Common myeloid progenitor, CD34-positive (primary cell): ENCODE measurements at regions not wholly inside any gene's neighbourhood (a gene's known extent, or its start where the extent isn't known, plus 50 kb on each side); places are given as distances from the start of the nearest gene placed in this dataset.

Source experiments
- CTCF ChIA-PET: fragments of 350-600 bp; sonication (Branson Sonifier 250); formaldehyde crosslinking; loops from one replicate; lab custom pipeline; 2021; ENCODE audit warnings: antibody characterized with exemption; lab: Charles Lee
- POLR2A ChIA-PET: fragments of 350-600 bp; sonication (Branson Sonifier 250); formaldehyde crosslinking; loops from one replicate; lab custom pipeline; 2021; ENCODE audit warnings: antibody characterized with exemption; lab: Charles Lee
- DNase-seq, 3 donors: peaks; one replicate each; pipeline versions ENCODE4 v3.0.0 to v3.0.0-alpha.2; 2013
- H3K27ac ChIP-seq, 2 experiments: 1 replicate in 1 of 2; 2 replicates in 1 of 2; pipeline ENCODE4 v1.7.0; 2013; ENCODE audit warnings: inconsistent platforms in 2 of 2, low read length in 2 of 2, mild to moderate bottlenecking in 2 of 2, low read depth in 1 of 2, moderate library complexity in 1 of 2; ENCODE audit not compliant: severe bottlenecking in 2 of 2, insufficient read depth in 1 of 2, poor library complexity in 1 of 2
- H3K27me3 ChIP-seq, 5 experiments: replicated peaks in 2 of 5; 1 replicate in 3 of 5; 2 replicates in 2 of 5; pipeline versions ENCODE4 v1.6.1 to v1.7.0; 2013; ENCODE audit warnings: low read length in 4 of 5, mild to moderate bottlenecking in 2 of 5, moderate library complexity in 2 of 5, inconsistent platforms in 1 of 5; ENCODE audit not compliant: insufficient read depth in 5 of 5, control insufficient read depth in 4 of 5
- H3K36me3 ChIP-seq, 4 experiments: 1 replicate in 2 of 4; 2 replicates in 2 of 4; pipeline versions ENCODE4 v1.6.1 to v1.7.0; 2013; ENCODE audit warnings: low read length in 3 of 4, control low read depth in 1 of 4, mild to moderate bottlenecking in 1 of 4; ENCODE audit not compliant: control insufficient read depth in 4 of 4, insufficient read depth in 4 of 4
- H3K4me1 ChIP-seq, 4 experiments: 1 replicate in 3 of 4; 2 replicates in 1 of 4; pipeline versions ENCODE4 v1.6.1 to v1.7.1; 2013; ENCODE audit warnings: low read length in 3 of 4, mild to moderate bottlenecking in 3 of 4, control low read depth in 1 of 4, inconsistent platforms in 1 of 4, moderate library complexity in 1 of 4; ENCODE audit not compliant: control insufficient read depth in 4 of 4, insufficient read depth in 4 of 4; ENCODE audit errors: control extremely low read depth in 1 of 4
- H3K4me3 ChIP-seq, 7 experiments: 1 replicate in 4 of 7; 2 replicates in 3 of 7; pipeline versions ENCODE4 v1.5.1 to v1.7.0; 2013; ENCODE audit warnings: mild to moderate bottlenecking in 7 of 7, low read length in 6 of 7, moderate library complexity in 6 of 7, inconsistent platforms in 2 of 7, low read depth in 2 of 7, control low read depth in 1 of 7; ENCODE audit not compliant: insufficient read depth in 4 of 7, control insufficient read depth in 1 of 7; ENCODE audit errors: extremely low read depth in 1 of 7
- H3K9me3 ChIP-seq, 5 experiments: 1 replicate in 4 of 5; 2 replicates in 1 of 5; pipeline versions ENCODE4 v1.6.1 to v1.7.1; 2013; ENCODE audit warnings: low read length in 4 of 5, mild to moderate bottlenecking in 2 of 5, inconsistent platforms in 1 of 5, low read depth in 1 of 5, moderate library complexity in 1 of 5; ENCODE audit not compliant: control insufficient read depth in 4 of 5, insufficient read depth in 2 of 5; ENCODE audit errors: control extremely low read depth in 1 of 5
- WGBS: methylation state at CpG from one replicate; pipeline ENCODE4 v1.1.5; 2013; ENCODE audit not compliant: insufficient coverage; 5-methylcytosine and 5-hydroxymethylcytosine counted together

DNA sequence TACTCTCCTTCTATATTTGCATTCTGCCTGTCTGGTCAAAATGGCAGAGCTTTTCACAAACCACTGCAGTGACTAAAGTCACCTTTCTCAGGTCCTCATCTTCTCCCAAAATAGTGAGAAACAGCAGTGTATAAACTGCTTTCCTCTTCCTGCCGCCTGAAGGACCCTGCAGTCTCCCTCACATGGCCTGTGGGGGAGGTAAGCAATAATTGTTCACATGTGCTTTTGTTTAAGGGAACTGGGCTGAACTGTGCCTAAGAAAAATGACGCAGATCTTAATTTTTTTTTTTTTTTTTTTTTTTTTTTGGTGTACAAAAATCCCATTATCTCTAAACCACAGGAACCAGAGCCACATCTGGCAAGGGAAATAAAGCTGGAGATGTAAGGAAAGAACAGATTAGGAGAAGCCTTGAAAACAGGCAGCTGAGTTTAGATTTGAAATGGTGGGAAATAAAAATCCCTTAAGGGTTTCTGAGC, 131.7 kb upstream of the VLDLR start:
- Histone ChIP-seq H3K9me3 (no peaks in the 10 kb centered on the region), H3K4me3 (no peak overlapping the region), H3K27me3 (no peaks in the 10 kb centered on the region), H3K27ac (no peak overlapping the region), H3K36me3 (no peaks in the 10 kb centered on the region), H3K4me1 (no peaks in the 10 kb centered on the region)
- ChIA-PET CTCF (no interaction called here), POLR2A (no interaction called here)
- no peak for DNase-seq
- no CpG with 5 or more reads among the region's 2 CpGs for WGBS

DNA sequence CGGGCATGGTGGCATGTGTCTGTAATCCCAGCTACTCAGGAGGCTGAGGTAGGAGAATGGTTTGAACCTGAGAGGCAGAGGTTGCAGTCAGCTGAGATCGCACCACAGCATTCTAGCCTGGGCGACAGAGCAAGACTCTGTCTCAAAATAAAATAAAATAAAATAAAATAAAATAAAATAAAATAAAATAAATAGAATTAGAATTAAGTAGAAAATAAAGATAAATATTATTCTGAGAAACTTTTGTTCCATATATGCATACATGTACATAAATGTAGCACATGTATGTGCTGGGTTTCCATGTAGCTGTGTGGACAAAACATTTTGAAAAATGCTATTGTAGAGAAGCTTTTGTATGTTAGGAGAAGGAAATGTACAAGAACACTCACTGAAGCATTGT, 129.4 kb upstream of the VLDLR start:
- no peak overlapping the region for H3K27ac ChIP-seq
- H3K4me3 ChIP-seq = no peak overlapping the region
- no peaks in the 10 kb centered on the region for H3K36me3 ChIP-seq
- no peaks in the 10 kb centered on the region for H3K9me3 ChIP-seq
- H3K4me1 ChIP-seq = no peaks in the 10 kb centered on the region
- WGBS = no CpG with 5 or more reads among the region's 3 CpGs
- H3K27me3 ChIP-seq = no peaks in the 10 kb centered on the region
- ChIA-PET POLR2A (interaction anchor here (0.6 kb wide), 1 partner anchor 122 kb away, joined by 3 read pairs; no protein-coding TSS in a partner anchor), CTCF (no interaction called here)
- DNase-seq = no peak

DNA sequence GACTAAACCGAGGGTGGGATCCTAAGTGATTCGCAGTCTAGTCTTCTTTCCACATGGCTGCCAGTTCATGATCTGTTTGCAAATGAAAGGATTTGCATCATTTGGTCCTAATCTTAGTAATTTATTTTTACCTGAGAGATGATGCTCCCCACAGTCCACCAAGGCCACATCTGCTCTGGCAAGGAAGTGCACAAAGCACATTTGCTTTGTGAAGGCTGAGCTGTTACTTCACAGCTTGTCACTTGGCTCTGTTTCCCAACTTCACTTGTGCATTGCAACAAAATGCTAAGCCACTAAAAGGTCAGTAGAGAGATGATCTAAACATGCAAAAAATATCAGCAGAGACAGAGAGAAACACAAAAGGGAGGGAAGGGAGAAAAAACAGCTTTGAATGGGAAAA, 128.5 kb upstream of the VLDLR start:
- Histone ChIP-seq H3K27ac (no peak overlapping the region), H3K36me3 (no peaks in the 10 kb centered on the region), H3K27me3 (no peaks in the 10 kb centered on the region), H3K4me1 (no peaks in the 10 kb centered on the region), H3K9me3 (no peaks in the 10 kb centered on the region), H3K4me3 (no peak overlapping the region)
- WGBS = 100% methylated on average over 2 of the region's 2 CpGs
- CTCF ChIA-PET = no interaction called here
- POLR2A ChIA-PET = no interaction called here
- no peak for DNase-seq

- H3K27ac ChIP-seq = no peak overlapping the region
- ChIA-PET CTCF (interaction anchor here (0.7 kb wide), 1 partner anchor 10 kb away, joined by 3 read pairs; no protein-coding TSS in a partner anchor), POLR2A (no interaction called here)
- no peaks in the 10 kb centered on the region for H3K27me3 ChIP-seq
- H3K4me1 ChIP-seq = no peaks in the 10 kb centered on the region
- H3K4me3 ChIP-seq = no peak overlapping the region
- no CpG with 5 or more reads among the region's 3 CpGs for WGBS
- no peaks in the 10 kb centered on the region for H3K36me3 ChIP-seq
- DNase-seq = no peak
- H3K9me3 ChIP-seq = no peaks in the 10 kb centered on the region
Measured at GRCh38 chr9:2493529-2493928, 128.1 kb upstream of the VLDLR start.

DNA sequence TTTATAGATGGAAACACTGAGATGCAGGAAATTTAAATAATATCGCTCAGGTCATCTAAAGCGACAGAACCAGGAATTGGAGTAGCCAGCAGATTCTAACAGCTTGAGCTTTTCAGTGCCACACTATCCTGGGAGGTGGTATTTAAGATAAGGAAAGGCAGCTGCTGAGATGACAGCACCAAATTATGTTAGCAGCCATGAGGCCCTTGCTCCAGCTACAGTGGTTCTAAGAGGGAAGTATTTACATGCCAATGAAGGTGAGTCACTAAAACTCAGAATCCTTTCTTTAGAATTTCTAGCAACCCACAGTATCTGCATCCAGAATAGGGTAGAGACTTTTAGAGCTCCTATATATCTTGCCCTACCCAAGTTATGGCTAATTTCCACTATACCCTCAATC, 127.0 kb upstream of the VLDLR start:
- Histone ChIP-seq H3K36me3 (no peaks in the 10 kb centered on the region), H3K4me1 (no peaks in the 10 kb centered on the region), H3K27me3 (no peaks in the 10 kb centered on the region), H3K27ac (no peak overlapping the region), H3K4me3 (no peak overlapping the region), H3K9me3 (no peaks in the 10 kb centered on the region)
- POLR2A ChIA-PET = interaction anchor here (0.6 kb wide), 1 partner anchor 340 kb away, joined by 3 read pairs; no protein-coding TSS in a partner anchor
- 100% methylated on average over 2 of the region's 2 CpGs for WGBS
- no peak for DNase-seq
- CTCF ChIA-PET = no interaction called here

GRCh38 chr9:2495221-2496005, 126.2 kb upstream of the VLDLR start:
- H3K9me3 ChIP-seq = no peaks in the 10 kb centered on the region
- DNase-seq = no peak
- H3K27ac ChIP-seq = no peak overlapping the region
- ChIA-PET CTCF (no interaction called here), POLR2A (no interaction called here)
- no peaks in the 10 kb centered on the region for H3K4me1 ChIP-seq
- 92% methylated on average over 1 of the region's 3 CpGs for WGBS
- H3K27me3 ChIP-seq = no peaks in the 10 kb centered on the region
- no peaks in the 10 kb centered on the region for H3K36me3 ChIP-seq
- no peak overlapping the region for H3K4me3 ChIP-seq

- Histone ChIP-seq H3K27ac (no peak overlapping the region), H3K4me1 (no peaks in the 10 kb centered on the region), H3K4me3 (no peak overlapping the region), H3K27me3 (no peaks in the 10 kb centered on the region), H3K9me3 (no peaks in the 10 kb centered on the region), H3K36me3 (no peaks in the 10 kb centered on the region)
- 100% methylated on average over 3 of the region's 5 CpGs for WGBS
- POLR2A ChIA-PET = no interaction called here
- CTCF ChIA-PET = no interaction called here
- DNase-seq = no peak
Measured at GRCh38 chr9:2496169-2496568, 125.4 kb upstream of the VLDLR start.
